ENCODE measurements at regions not wholly inside any gene's neighbourhood (a gene's known extent, or its start where the extent isn't known, plus 50 kb on each side); places are given as distances from the start of the nearest gene placed in this dataset.

DNA sequence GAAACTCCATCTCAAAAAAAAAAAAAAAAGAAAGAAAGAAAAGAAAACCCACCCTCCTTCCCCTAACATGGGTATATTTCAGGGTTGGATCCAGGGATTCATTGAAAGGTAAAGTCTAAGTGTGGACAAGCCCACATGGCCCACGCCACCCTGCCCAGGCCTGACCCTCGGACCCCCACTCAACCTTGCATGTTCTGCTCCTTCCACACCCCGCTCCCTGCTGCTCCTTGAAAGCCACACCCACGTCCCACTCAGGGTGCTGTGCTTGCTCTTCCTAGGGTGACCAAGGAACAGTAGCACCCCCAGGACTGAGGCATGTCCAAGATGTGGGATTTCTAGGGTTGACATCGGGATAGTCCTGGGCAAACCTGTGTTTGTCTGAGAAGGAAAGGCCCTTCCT lies 172.7 kb upstream of the MYCN start:
- ChIA-PET POLR2A (no interaction called here), CTCF (no interaction called here)
- Mint-ChIP-seq H3K9me3 (no peaks in the 10 kb centered on the region), H3K27ac (no peak overlapping the region), H3K4me1 (peaks cover 20% of the 10 kb centered on the region), H3K36me3 (no peaks in the 10 kb centered on the region), H3K4me3 (no peak overlapping the region), H3K27me3 (ENCODE audit: low read depth) (no peaks in the 10 kb centered on the region)
- no peak for ATAC-seq
- TF ChIP-seq IRF1 (CRISPR knock-in tag; IDR thresholded peaks at IDR 0.05): no peak
- no peak for TF ChIP-seq ETV6 (CRISPR knock-in tag; IDR thresholded peaks at IDR 0.05)
- no peak for TF ChIP-seq ZNF281 (CRISPR knock-in tag; IDR thresholded peaks at IDR 0.05)
- TF ChIP-seq, protein P1, sequence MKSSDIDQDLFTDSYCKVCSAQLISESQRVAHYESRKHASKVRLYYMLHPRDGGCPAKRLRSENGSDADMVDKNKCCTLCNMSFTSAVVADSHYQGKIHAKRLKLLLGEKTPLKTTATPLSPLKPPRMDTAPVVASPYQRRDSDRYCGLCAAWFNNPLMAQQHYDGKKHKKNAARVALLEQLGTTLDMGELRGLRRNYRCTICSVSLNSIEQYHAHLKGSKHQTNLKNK (CRISPR knock-in tag; IDR thresholded peaks at IDR 0.05): no peak
- TF ChIP-seq ZNF232 (CRISPR knock-in tag; IDR thresholded peaks at IDR 0.05): no peak
- TF ChIP-seq AFF4 (CRISPR knock-in tag; IDR thresholded peaks at IDR 0.05; ENCODE audit: borderline replicate concordance): no peak
- no peak for TF ChIP-seq ZBTB43 (CRISPR knock-in tag; IDR thresholded peaks at IDR 0.05)
- TF ChIP-seq RELA (CRISPR knock-in tag; IDR thresholded peaks at IDR 0.05; ENCODE audit: borderline replicate concordance): no peak
- TF ChIP-seq SP1 (CRISPR knock-in tag; conservative IDR thresholded peaks at IDR 0.05): no peak
- no peak for TF ChIP-seq JAZF1 (CRISPR knock-in tag; IDR thresholded peaks at IDR 0.05)
- DNase-seq (ENCODE audit: low spot score): no peak

DNA sequence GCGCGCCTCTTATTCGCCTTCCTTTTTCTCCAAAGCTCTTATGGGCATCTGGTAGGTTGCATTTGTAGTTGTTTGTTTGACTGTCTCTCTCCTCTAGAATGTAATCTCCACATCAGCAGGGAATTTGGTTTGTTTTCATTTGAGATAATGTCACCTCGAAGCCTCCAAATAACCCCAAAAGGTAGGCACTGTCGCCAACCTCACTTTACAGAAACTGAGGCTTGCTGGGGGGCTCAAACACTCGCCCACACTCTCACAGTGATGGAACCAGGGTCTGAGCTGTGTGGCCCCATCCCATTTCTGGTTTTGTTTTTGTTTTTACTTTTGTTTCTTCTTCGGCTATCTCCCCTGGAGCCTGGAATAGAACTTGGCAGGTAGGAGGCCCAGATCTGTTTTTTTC lies 172.2 kb upstream of the MYCN start:
- no peaks in the 10 kb centered on the region for H3K36me3 Mint-ChIP-seq
- H3K4me1 Mint-ChIP-seq: peaks cover 18% of the 10 kb centered on the region
- H3K27me3 Mint-ChIP-seq (ENCODE audit: low read depth): no peaks in the 10 kb centered on the region

DNA sequence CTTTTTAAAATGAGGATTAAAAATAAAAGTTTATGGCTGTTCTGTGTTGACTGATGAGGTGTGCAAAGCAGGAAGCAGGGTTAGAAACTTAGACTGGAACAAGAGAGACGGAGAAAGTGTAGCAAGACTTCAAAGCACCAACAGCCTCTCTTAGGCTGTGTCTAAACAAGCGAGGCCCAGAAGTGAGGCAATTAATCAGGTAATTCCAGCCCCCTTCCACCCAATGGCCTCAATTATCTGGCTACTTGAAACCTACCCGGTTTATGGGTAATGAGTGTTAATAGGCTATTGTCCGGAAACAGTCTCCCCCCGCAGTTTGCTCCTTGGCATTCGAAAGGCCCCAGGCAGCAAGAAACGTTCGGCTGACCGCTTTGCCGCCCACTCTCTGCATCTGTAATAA lies 171.7 kb upstream of the MYCN start:
- DNase-seq (ENCODE audit: low spot score): no peak
- POLR2A ChIA-PET: no interaction called here
- peaks cover 15% of the 10 kb centered on the region for H3K4me1 Mint-ChIP-seq
- TF ChIP-seq CREB1 (CRISPR knock-in tag; IDR thresholded peaks at IDR 0.05): no peak
- no peaks in the 10 kb centered on the region for H3K27me3 Mint-ChIP-seq (ENCODE audit: low read depth)
- CTCF ChIA-PET: no interaction called here
- no peaks in the 10 kb centered on the region for H3K36me3 Mint-ChIP-seq
- ATAC-seq: no peak
- H3K9me3 Mint-ChIP-seq: no peaks in the 10 kb centered on the region
- no peak overlapping the region for H3K4me3 Mint-ChIP-seq
- H3K27ac Mint-ChIP-seq: no peak overlapping the region

More for the DNA sequence above, 172.2 kb upstream of the MYCN start:
- H3K4me3 Mint-ChIP-seq: no peak overlapping the region
- no peaks in the 10 kb centered on the region for H3K9me3 Mint-ChIP-seq
- ChIA-PET CTCF (no interaction called here), POLR2A (no interaction called here)
- no peak for DNase-seq (ENCODE audit: low spot score)
- H3K27ac Mint-ChIP-seq: no peak overlapping the region
- TF ChIP-seq JAZF1 (CRISPR knock-in tag; IDR thresholded peaks at IDR 0.05) (no peak), NFE2L1 (CRISPR knock-in tag; IDR thresholded peaks at IDR 0.05) (no peak), SMAD3 (CRISPR knock-in tag; IDR thresholded peaks at IDR 0.05; ENCODE audit: borderline replicate concordance) (no peak)
- TF ChIP-seq, protein P2, sequence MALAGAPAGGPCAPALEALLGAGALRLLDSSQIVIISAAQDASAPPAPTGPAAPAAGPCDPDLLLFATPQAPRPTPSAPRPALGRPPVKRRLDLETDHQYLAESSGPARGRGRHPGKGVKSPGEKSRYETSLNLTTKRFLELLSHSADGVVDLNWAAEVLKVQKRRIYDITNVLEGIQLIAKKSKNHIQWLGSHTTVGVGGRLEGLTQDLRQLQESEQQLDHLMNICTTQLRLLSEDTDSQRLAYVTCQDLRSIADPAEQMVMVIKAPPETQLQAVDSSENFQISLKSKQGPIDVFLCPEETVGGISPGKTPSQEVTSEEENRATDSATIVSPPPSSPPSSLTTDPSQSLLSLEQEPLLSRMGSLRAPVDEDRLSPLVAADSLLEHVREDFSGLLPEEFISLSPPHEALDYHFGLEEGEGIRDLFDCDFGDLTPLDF (CRISPR knock-in tag; IDR thresholded peaks at IDR 0.05): no peak
- ATAC-seq: no peak
